H7 (cell line): ENCODE measurements at regions not wholly inside any gene's neighbourhood (a gene's known extent, or its start where the extent isn't known, plus 50 kb on each side); places are given as distances from the start of the nearest gene placed in this dataset.

ENCODE experiments used
- DNase-seq: peaks from one replicate; pipeline ENCODE4 v3.0.0; 2012
- H3K27me3 ChIP-seq: 2 replicates; pipeline ENCODE4 v1.6.0; 2011; ENCODE audit warnings: mild to moderate bottlenecking, low read length; ENCODE audit not compliant: control insufficient read depth, insufficient read depth
- H3K36me3 ChIP-seq: replicated peaks from 2 replicates; pipeline ENCODE4 v1.5.1; 2011; ENCODE audit warnings: low read length; ENCODE audit not compliant: control insufficient read depth, insufficient read depth
- H3K4me3 ChIP-seq: 2 replicates; pipeline ENCODE4 v1.5.1; 2011; ENCODE audit warnings: low read depth, mild to moderate bottlenecking, control low read depth, low read length, moderate library complexity; ENCODE audit not compliant: insufficient read depth

- Histone ChIP-seq H3K36me3 (no peaks in the 10 kb centered on the region), H3K27me3 (no peaks in the 10 kb centered on the region), H3K4me3 (no peak overlapping the region)
- DNase-seq: no peak
Observed at GRCh38 chr9:11821306-11821975, 871.7 kb upstream of the TYRP1 start.

GRCh38 chr9:11828201-11828600, 865.0 kb upstream of the TYRP1 start:
- H3K36me3 ChIP-seq: no peaks in the 10 kb centered on the region
- H3K27me3 ChIP-seq: no peaks in the 10 kb centered on the region
- DNase-seq: no peak
- H3K4me3 ChIP-seq: no peak overlapping the region

- DNase-seq: no peak
- Histone ChIP-seq H3K4me3 (no peak overlapping the region), H3K36me3 (no peaks in the 10 kb centered on the region)
Observed at GRCh38 chr9:11833056-11833455, 860.1 kb upstream of the TYRP1 start.

GRCh38 chr9:11868795-11869194, 824.4 kb upstream of the TYRP1 start:
- Histone ChIP-seq H3K4me3 (no peak overlapping the region), H3K27me3 (no peaks in the 10 kb centered on the region), H3K36me3 (no peaks in the 10 kb centered on the region)
- no peak for DNase-seq

More at GRCh38 chr9:11833056-11833455, 860.1 kb upstream of the TYRP1 start:
- H3K27me3 ChIP-seq: no peaks in the 10 kb centered on the region; the same call in 1 of the 2 replicates

GRCh38 chr9:11871852-11872251, 821.3 kb upstream of the TYRP1 start:
- Histone ChIP-seq H3K36me3 (no peaks in the 10 kb centered on the region), H3K4me3 (no peak overlapping the region), H3K27me3 (no peaks in the 10 kb centered on the region)
- no peak for DNase-seq

GRCh38 chr9:11872471-11872870, 820.7 kb upstream of the TYRP1 start:
- Histone ChIP-seq H3K4me3 (no peak overlapping the region), H3K36me3 (no peaks in the 10 kb centered on the region), H3K27me3 (no peaks in the 10 kb centered on the region)
- no peak for DNase-seq

- Histone ChIP-seq H3K4me3 (no peak overlapping the region), H3K27me3 (no peaks in the 10 kb centered on the region), H3K36me3 (no peaks in the 10 kb centered on the region)
- DNase-seq: no peak
Observed at GRCh38 chr9:11874414-11874813, 818.8 kb upstream of the TYRP1 start.

GRCh38 chr9:11892401-11892800, 800.8 kb upstream of the TYRP1 start:
- no peak overlapping the region for H3K4me3 ChIP-seq
- no peaks in the 10 kb centered on the region for H3K27me3 ChIP-seq
- no peaks in the 10 kb centered on the region for H3K36me3 ChIP-seq
- DNase-seq: no peak

GRCh38 chr9:11893331-11893730, 799.9 kb upstream of the TYRP1 start:
- H3K27me3 ChIP-seq: no peaks in the 10 kb centered on the region
- H3K4me3 ChIP-seq: no peak overlapping the region
- no peak for DNase-seq
- no peaks in the 10 kb centered on the region for H3K36me3 ChIP-seq

- Histone ChIP-seq H3K4me3 (no peak overlapping the region), H3K27me3 (no peaks in the 10 kb centered on the region), H3K36me3 (no peaks in the 10 kb centered on the region)
- no peak for DNase-seq
Observed at GRCh38 chr9:11894136-11894535, 799.0 kb upstream of the TYRP1 start.

- Histone ChIP-seq H3K36me3 (no peaks in the 10 kb centered on the region), H3K4me3 (no peak overlapping the region), H3K27me3 (no peaks in the 10 kb centered on the region)
- DNase-seq: no peak
Observed at GRCh38 chr9:11902610-11903009, 790.6 kb upstream of the TYRP1 start.

GRCh38 chr9:11915699-11916098, 777.5 kb upstream of the TYRP1 start:
- peak; percentile 3 for DNase-seq
- peaks cover 2% of the 10 kb centered on the region; the same call in 1 of the 2 replicates for H3K27me3 ChIP-seq
- H3K36me3 ChIP-seq: no peaks in the 10 kb centered on the region
- H3K4me3 ChIP-seq: no peak overlapping the region

- no peaks in the 10 kb centered on the region for H3K27me3 ChIP-seq
- no peak for DNase-seq
- H3K4me3 ChIP-seq: no peak overlapping the region
- no peaks in the 10 kb centered on the region for H3K36me3 ChIP-seq
Observed at GRCh38 chr9:11928871-11929321, 764.3 kb upstream of the TYRP1 start.

- no peaks in the 10 kb centered on the region for H3K27me3 ChIP-seq
- H3K36me3 ChIP-seq: no peaks in the 10 kb centered on the region
- DNase-seq: no peak
- no peak overlapping the region for H3K4me3 ChIP-seq
Observed at GRCh38 chr9:11931109-11931508, 762.1 kb upstream of the TYRP1 start.

- no peak for DNase-seq
- Histone ChIP-seq H3K4me3 (no peak overlapping the region), H3K36me3 (no peaks in the 10 kb centered on the region), H3K27me3 (no peaks in the 10 kb centered on the region)
Observed at GRCh38 chr9:11931751-11932150, 761.4 kb upstream of the TYRP1 start.

GRCh38 chr9:11933926-11934325, 759.3 kb upstream of the TYRP1 start:
- no peak for DNase-seq
- Histone ChIP-seq H3K36me3 (no peaks in the 10 kb centered on the region), H3K27me3 (no peaks in the 10 kb centered on the region), H3K4me3 (no peak overlapping the region)
